Gastrocnemius medialis (tissue), 4 donors: ENCODE measurements at regions not wholly inside any gene's neighbourhood (a gene's known extent, or its start where the extent isn't known, plus 50 kb on each side); places are given as distances from the start of the nearest gene placed in this dataset.

ENCODE experiments used
- CTCF ChIP-seq, 5 experiments: fragments of 450-650 bp in 3 of 5; fragments of 200-600 bp in 2 of 5; sonication (generic) in 2 of 5; IDR thresholded peaks in 4 of 5; conservative IDR thresholded peaks in 1 of 5; 1 replicate in 4 of 5; 2 replicates in 1 of 5; pipeline ENCODE4 v1.5.1; 2016 to 2019; ENCODE audit warnings: antibody characterized with exemption in 5 of 5, mild to moderate bottlenecking in 3 of 5, moderate library complexity in 3 of 5
- POLR2A ChIP-seq, 2 donors: fragments of 450-650 bp; IDR thresholded peaks; one replicate each; pipeline ENCODE4 v1.6.1; 2017; ENCODE audit warnings: antibody characterized with exemption in 2 of 2, mild to moderate bottlenecking in 2 of 2, moderate library complexity in 2 of 2

GRCh38 chr6:87907521-87907920 is 140.1 kb upstream of the SPACA1 start:
- TF ChIP-seq CTCF (IDR thresholded peaks at IDR 0.05 in 4 of 5, conservative IDR thresholded peaks at IDR 0.05 in 1 of 5) (no peak), POLR2A (IDR thresholded peaks at IDR 0.05) (no peak)
